ENCODE measurements at regions not wholly inside any gene's neighbourhood (a gene's known extent, or its start where the extent isn't known, plus 50 kb on each side); places are given as distances from the start of the nearest gene placed in this dataset.

- peak; percentile 72 for DNase-seq
Observed at GRCh38 chr5:73311291-73312110, 137.1 kb downstream of the FOXD1 start.

- no peak for DNase-seq
Observed at GRCh38 chr5:73307645-73308355, 134.8 kb downstream of the TMEM174 start.

- no peak for DNase-seq
Observed at GRCh38 chr5:73306741-73307275, 133.8 kb downstream of the TMEM174 start.

- no peak for DNase-seq
Observed at GRCh38 chr5:73306078-73306719, 133.2 kb downstream of the TMEM174 start.

GRCh38 chr5:73305386-73305785 lies 132.4 kb downstream of the TMEM174 start:
- no peak for DNase-seq

- no peak for DNase-seq
Observed at GRCh38 chr5:73304381-73304780, 131.4 kb downstream of the TMEM174 start.

GRCh38 chr5:73303148-73304079 lies 130.4 kb downstream of the TMEM174 start:
- peak; percentile 38 for DNase-seq

GRCh38 chr5:73302797-73303147 lies 129.8 kb downstream of the TMEM174 start:
- no peak for DNase-seq

GRCh38 chr5:73301208-73301901 lies 128.4 kb downstream of the TMEM174 start:
- no peak for DNase-seq

- DNase-seq, result peak; percentile 58
Observed at GRCh38 chr5:73300337-73301207, 127.6 kb downstream of the TMEM174 start.

- peak; percentile 66 for DNase-seq
Observed at GRCh38 chr5:73299665-73300336, 126.8 kb downstream of the TMEM174 start.

- DNase-seq, result peak; percentile 45
Observed at GRCh38 chr5:73298772-73299630, 126.0 kb downstream of the TMEM174 start.

GRCh38 chr5:73298251-73298771 lies 125.3 kb downstream of the TMEM174 start:
- no peak for DNase-seq

- DNase-seq, result no peak
Observed at GRCh38 chr5:73297430-73297829, 124.4 kb downstream of the TMEM174 start.

GRCh38 chr5:73296772-73297171 lies 123.8 kb downstream of the TMEM174 start:
- DNase-seq, result no peak

GRCh38 chr5:73295921-73296320 lies 122.9 kb downstream of the TMEM174 start:
- DNase-seq, result no peak

- DNase-seq, result no peak
Observed at GRCh38 chr5:73295447-73295846, 122.5 kb downstream of the TMEM174 start.

GRCh38 chr5:73292816-73293459 lies 119.9 kb downstream of the TMEM174 start:
- DNase-seq, result no peak
